ENCODE measurements at regions not wholly inside any gene's neighbourhood (a gene's known extent, or its start where the extent isn't known, plus 50 kb on each side); places are given as distances from the start of the nearest gene placed in this dataset.

- TF ChIP-seq, protein P1, sequence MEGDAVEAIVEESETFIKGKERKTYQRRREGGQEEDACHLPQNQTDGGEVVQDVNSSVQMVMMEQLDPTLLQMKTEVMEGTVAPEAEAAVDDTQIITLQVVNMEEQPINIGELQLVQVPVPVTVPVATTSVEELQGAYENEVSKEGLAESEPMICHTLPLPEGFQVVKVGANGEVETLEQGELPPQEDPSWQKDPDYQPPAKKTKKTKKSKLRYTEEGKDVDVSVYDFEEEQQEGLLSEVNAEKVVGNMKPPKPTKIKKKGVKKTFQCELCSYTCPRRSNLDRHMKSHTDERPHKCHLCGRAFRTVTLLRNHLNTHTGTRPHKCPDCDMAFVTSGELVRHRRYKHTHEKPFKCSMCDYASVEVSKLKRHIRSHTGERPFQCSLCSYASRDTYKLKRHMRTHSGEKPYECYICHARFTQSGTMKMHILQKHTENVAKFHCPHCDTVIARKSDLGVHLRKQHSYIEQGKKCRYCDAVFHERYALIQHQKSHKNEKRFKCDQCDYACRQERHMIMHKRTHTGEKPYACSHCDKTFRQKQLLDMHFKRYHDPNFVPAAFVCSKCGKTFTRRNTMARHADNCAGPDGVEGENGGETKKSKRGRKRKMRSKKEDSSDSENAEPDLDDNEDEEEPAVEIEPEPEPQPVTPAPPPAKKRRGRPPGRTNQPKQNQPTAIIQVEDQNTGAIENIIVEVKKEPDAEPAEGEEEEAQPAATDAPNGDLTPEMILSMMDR (IDR thresholded peaks at IDR 0.05): no peak
- TF ChIP-seq POLR2A (IDR thresholded peaks at IDR 0.05): no peak
Measured at GRCh38 chr16:82530883-82531282, 95.9 kb upstream of the CDH13 start.

Data from lower leg skin (tissue), 3 donors.